Thyroid gland (tissue), 4 donors: ENCODE measurements at regions not wholly inside any gene's neighbourhood (a gene's known extent, or its start where the extent isn't known, plus 50 kb on each side); places are given as distances from the start of the nearest gene placed in this dataset.

Experiments used
- DNase-seq, 2 donors: peaks; one replicate each; pipeline ENCODE4 v3.0.0-alpha.2; 2019
- H3K27ac ChIP-seq, 3 donors: fragments of 200-600 bp; sonication (generic); 1 replicate in 2 of 3; 2 replicates in 1 of 3; pipeline ENCODE4 v1.5.1; 2016 to 2019; ENCODE audit warnings: mild to moderate bottlenecking in 1 of 3, moderate library complexity in 1 of 3
- H3K27me3 ChIP-seq: fragments of 200-600 bp; sonication (generic); one replicate; pipeline ENCODE4 v1.5.1; 2019
- H3K36me3 ChIP-seq, 2 donors: fragments of 200-600 bp; sonication (generic); one replicate each; pipeline ENCODE4 v1.5.1; 2016 to 2019
- H3K4me1 ChIP-seq, 2 donors: fragments of 200-600 bp; sonication (generic); one replicate each; pipeline ENCODE4 v1.5.1; 2017 to 2019
- H3K4me3 ChIP-seq, 3 donors: fragments of 200-600 bp; sonication (generic); replicated peaks in 1 of 3; 1 replicate in 2 of 3; 2 replicates in 1 of 3; pipeline ENCODE4 v1.5.1; 2016; ENCODE audit warnings: mild to moderate bottlenecking in 1 of 3
- H3K9me3 ChIP-seq: fragments of 200-600 bp; sonication (generic); one replicate; pipeline ENCODE4 v1.5.1; 2017
- POLR2A ChIP-seq, 2 donors: fragments of 450-650 bp; IDR thresholded peaks; one replicate each; pipeline ENCODE4 v1.6.1; 2017; ENCODE audit warnings: antibody characterized with exemption in 2 of 2, mild to moderate bottlenecking in 2 of 2, moderate library complexity in 1 of 2
- WGBS, 2 donors: methylation state at CpG; one replicate each; pipeline ENCODE4 v1.1.5; 2017; 5-methylcytosine and 5-hydroxymethylcytosine counted together
- intact Hi-C: fragments of 100-400 bp; cut with DNase I; formaldehyde crosslinking; loops from one replicate; pipeline ENCODE4 v1.15.1; 2023
- TF ChIP-seq, protein P1 (sequence below), 6 experiments: fragments of 200-600 bp in 3 of 6; fragments of 450-650 bp in 3 of 6; sonication (generic) in 3 of 6; IDR thresholded peaks; one replicate each; pipeline ENCODE4 v1.5.1; 2016 to 2019; ENCODE audit warnings: antibody characterized with exemption in 6 of 6, mild to moderate bottlenecking in 2 of 6, inconsistent platforms in 1 of 6, moderate library complexity in 1 of 6

DNA sequence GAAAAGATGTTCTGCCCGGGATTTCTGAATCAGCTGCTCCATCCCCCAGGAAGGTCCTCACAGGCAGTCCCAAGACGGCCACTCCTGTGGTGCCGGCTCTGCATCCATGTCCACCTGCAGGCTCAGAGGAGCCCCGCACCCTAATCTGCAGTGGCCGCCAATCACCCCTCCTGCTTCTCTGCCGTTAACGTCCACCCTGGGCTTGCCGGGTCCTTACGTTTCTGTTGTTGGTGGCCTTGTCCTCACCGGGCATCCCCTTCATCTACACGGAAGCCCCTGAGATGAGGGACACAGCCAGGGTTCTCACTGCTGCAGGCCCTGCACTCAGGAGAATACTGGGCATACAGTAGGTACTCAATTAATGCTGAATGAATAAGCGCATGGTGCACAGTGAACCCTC, 131.5 kb upstream of the SNTG2 start:
- Histone ChIP-seq H3K4me3 (no peak overlapping the region), H3K27ac (no peak overlapping the region), H3K36me3 (no peaks in the 10 kb centered on the region), H3K4me1 (no peaks in the 10 kb centered on the region), H3K27me3 (no peaks in the 10 kb centered on the region), H3K9me3 (no peaks in the 10 kb centered on the region)
- WGBS, 2 donors: 94 to 95% methylated on average over 12 of the region's 12 CpGs
- intact Hi-C loops: no loop called here
- no peak for DNase-seq
- TF ChIP-seq POLR2A (IDR thresholded peaks at IDR 0.05): no peak
- TF ChIP-seq, protein P1, sequence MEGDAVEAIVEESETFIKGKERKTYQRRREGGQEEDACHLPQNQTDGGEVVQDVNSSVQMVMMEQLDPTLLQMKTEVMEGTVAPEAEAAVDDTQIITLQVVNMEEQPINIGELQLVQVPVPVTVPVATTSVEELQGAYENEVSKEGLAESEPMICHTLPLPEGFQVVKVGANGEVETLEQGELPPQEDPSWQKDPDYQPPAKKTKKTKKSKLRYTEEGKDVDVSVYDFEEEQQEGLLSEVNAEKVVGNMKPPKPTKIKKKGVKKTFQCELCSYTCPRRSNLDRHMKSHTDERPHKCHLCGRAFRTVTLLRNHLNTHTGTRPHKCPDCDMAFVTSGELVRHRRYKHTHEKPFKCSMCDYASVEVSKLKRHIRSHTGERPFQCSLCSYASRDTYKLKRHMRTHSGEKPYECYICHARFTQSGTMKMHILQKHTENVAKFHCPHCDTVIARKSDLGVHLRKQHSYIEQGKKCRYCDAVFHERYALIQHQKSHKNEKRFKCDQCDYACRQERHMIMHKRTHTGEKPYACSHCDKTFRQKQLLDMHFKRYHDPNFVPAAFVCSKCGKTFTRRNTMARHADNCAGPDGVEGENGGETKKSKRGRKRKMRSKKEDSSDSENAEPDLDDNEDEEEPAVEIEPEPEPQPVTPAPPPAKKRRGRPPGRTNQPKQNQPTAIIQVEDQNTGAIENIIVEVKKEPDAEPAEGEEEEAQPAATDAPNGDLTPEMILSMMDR (IDR thresholded peaks at IDR 0.05): no peak

DNA sequence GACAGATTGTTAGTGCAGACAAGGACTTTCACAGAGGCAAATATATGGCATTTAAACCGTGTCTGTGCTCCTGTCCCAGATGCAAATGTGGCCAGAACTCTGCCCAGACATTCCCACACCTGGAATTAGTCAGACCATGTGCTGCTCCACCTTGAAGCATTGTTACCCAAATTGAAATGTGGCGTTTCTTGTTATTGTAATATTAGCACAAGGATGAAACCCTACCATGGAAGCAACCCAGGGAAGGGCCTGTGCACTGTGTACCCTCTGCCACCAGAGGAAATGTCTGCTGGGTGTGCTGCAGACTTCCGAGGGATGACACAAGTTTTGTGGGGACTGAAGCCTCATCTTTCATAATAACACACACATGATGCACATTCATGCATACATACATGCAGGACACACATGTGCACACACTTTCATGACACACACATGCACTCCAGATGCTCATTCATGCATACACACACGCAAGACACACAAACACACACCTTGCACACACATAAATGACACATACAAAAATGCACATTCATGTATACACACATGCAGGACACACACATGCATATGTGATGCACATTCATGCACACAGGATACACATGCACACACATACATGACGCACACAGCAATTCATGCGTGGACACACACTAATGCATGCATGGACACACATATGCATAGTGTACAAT, 133.2 kb upstream of the SNTG2 start:
- WGBS, 2 donors: 90 to 95% methylated on average over 6 of the region's 6 CpGs

DNA sequence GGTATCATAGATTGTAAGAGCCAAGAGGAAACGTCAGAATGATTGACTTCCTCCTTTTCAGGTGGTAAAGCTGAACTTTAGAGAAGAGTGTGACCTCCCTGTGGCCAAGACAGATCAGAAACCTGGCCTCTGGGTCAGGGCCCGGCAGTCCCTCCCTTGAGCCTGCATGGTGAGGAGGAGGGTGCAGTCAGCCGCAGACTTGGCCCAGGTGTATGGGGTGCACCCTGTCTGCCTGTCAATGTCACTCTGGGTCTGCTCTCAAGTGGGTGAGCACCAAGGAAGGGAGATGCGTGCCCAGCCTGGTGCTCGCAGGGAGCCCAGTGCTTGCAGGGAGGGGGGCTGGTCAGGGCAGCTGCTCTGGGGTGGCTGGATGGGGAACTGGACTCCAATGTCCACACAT, 134.4 kb upstream of the SNTG2 start:
- Histone ChIP-seq H3K4me3 (no peak overlapping the region), H3K27ac (no peak overlapping the region), H3K27me3 (no peaks in the 10 kb centered on the region), H3K36me3 (no peaks in the 10 kb centered on the region), H3K9me3 (no peaks in the 10 kb centered on the region), H3K4me1 (no peaks in the 10 kb centered on the region)
- TF ChIP-seq, protein P1 (IDR thresholded peaks at IDR 0.05): no peak
- no peak for TF ChIP-seq POLR2A (IDR thresholded peaks at IDR 0.05)
- intact Hi-C loops: no loop called here
- DNase-seq: no peak
- WGBS, 2 donors: 89 to 95% methylated on average over 5 of the region's 5 CpGs

More for the DNA sequence above, 133.2 kb upstream of the SNTG2 start:
- no peak overlapping the region for H3K27ac ChIP-seq
- TF ChIP-seq, protein P1 (IDR thresholded peaks at IDR 0.05): no peak
- TF ChIP-seq POLR2A (IDR thresholded peaks at IDR 0.05): no peak
- DNase-seq: no peak
- intact Hi-C loops: no loop called here
- no peaks in the 10 kb centered on the region for H3K27me3 ChIP-seq
- no peaks in the 10 kb centered on the region for H3K4me1 ChIP-seq
- no peaks in the 10 kb centered on the region for H3K36me3 ChIP-seq
- no peak overlapping the region for H3K4me3 ChIP-seq
- no peaks in the 10 kb centered on the region for H3K9me3 ChIP-seq

GRCh38 chr2:810397-810796, 133.2 kb upstream of the TMEM18 start:
- Histone ChIP-seq H3K36me3 (no peaks in the 10 kb centered on the region), H3K9me3 (no peaks in the 10 kb centered on the region), H3K27me3 (no peaks in the 10 kb centered on the region), H3K27ac (no peak overlapping the region), H3K4me3 (no peak overlapping the region), H3K4me1 (no peaks in the 10 kb centered on the region)
- intact Hi-C loops: no loop called here
- DNase-seq: no peak
- TF ChIP-seq, protein P1 (IDR thresholded peaks at IDR 0.05): no peak
- TF ChIP-seq POLR2A (IDR thresholded peaks at IDR 0.05): no peak
- 50 to 57% methylated on average over 1 of the region's 1 CpG for WGBS, 2 donors

DNA sequence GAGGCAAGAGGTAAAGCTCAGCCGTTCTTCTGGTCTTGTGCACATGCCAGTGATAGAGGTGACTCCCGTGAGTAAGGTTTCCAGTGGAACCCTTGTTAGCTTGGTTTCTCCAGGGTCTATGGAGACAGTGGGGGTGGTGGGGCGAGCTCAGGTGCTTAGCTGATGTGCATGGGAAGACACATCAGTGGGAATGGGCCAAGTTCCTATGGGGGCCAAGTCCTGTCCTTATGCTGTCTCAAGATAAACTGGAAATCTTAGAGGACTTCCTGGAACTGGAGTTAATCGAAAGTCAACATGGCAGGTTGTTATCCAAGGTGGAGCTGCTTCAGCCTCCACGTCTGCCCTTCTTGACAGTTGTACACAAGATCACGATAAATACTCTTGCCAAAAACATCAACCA, 130.1 kb upstream of the TMEM18 start:
- no peak overlapping the region for H3K4me3 ChIP-seq
- intact Hi-C loops: no loop called here
- no peaks in the 10 kb centered on the region for H3K36me3 ChIP-seq
- no peaks in the 10 kb centered on the region for H3K4me1 ChIP-seq
- H3K27me3 ChIP-seq: no peaks in the 10 kb centered on the region
- H3K27ac ChIP-seq: no peak overlapping the region
- TF ChIP-seq, protein P1 (IDR thresholded peaks at IDR 0.05): no peak
- no peak for TF ChIP-seq POLR2A (IDR thresholded peaks at IDR 0.05)
- 94 to 96% methylated on average over 5 to 6 of the region's 6 CpGs for WGBS, 2 donors
- DNase-seq: no peak
- no peaks in the 10 kb centered on the region for H3K9me3 ChIP-seq
